ENCODE measurements at regions not wholly inside any gene's neighbourhood (a gene's known extent, or its start where the extent isn't known, plus 50 kb on each side); places are given as distances from the start of the nearest gene placed in this dataset.

- TF ChIP-seq EZH2phosphoT487 (IDR thresholded peaks at IDR 0.05; ENCODE audit: low read length) (no peak), EZH2 (optimal IDR thresholded peaks at IDR 0.05; ENCODE audit: low read depth, low read length) (no peak)
- TF ChIP-seq, protein P1, sequence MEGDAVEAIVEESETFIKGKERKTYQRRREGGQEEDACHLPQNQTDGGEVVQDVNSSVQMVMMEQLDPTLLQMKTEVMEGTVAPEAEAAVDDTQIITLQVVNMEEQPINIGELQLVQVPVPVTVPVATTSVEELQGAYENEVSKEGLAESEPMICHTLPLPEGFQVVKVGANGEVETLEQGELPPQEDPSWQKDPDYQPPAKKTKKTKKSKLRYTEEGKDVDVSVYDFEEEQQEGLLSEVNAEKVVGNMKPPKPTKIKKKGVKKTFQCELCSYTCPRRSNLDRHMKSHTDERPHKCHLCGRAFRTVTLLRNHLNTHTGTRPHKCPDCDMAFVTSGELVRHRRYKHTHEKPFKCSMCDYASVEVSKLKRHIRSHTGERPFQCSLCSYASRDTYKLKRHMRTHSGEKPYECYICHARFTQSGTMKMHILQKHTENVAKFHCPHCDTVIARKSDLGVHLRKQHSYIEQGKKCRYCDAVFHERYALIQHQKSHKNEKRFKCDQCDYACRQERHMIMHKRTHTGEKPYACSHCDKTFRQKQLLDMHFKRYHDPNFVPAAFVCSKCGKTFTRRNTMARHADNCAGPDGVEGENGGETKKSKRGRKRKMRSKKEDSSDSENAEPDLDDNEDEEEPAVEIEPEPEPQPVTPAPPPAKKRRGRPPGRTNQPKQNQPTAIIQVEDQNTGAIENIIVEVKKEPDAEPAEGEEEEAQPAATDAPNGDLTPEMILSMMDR (IDR thresholded peaks at IDR 0.05; ENCODE audit: low read length) = no peak
- Histone ChIP-seq H3K27ac (ENCODE audit: low read length) (no peak overlapping the region), H2AFZ (ENCODE audit: low read length) (no peak overlapping the region)
Measured at GRCh38 chr7:3243256-3243655, 57.8 kb upstream of the SDK1 start.

GRCh38 chr7:3243680-3244079 lies 57.4 kb upstream of the SDK1 start:
- no peaks in the 10 kb centered on the region; the same call in 1 of the 2 replicates for H3K27me3 ChIP-seq (replicated peaks; ENCODE audit: insufficient read depth, low read length)
- H3K27ac ChIP-seq (ENCODE audit: low read length) = no peak overlapping the region
- no peak overlapping the region for H2AFZ ChIP-seq (ENCODE audit: low read length)
- no peaks in the 10 kb centered on the region for H3K36me3 ChIP-seq (replicated peaks; ENCODE audit: insufficient read depth, low read length)
- no peak for DNase-seq
- H3K4me1 ChIP-seq (ENCODE audit: low read length) = no peaks in the 10 kb centered on the region
- no peaks in the 10 kb centered on the region for H4K20me1 ChIP-seq (ENCODE audit: insufficient read depth, low read length)
- H3K9me3 ChIP-seq (replicated peaks; ENCODE audit: insufficient read depth, low read length) = no peaks in the 10 kb centered on the region
- no peaks in the 10 kb centered on the region for H3F3A ChIP-seq (ENCODE audit: insufficient read depth, low read length)
- no peaks in the 10 kb centered on the region for H3K79me2 ChIP-seq (ENCODE audit: low read length)
- H3K4me3 ChIP-seq (ENCODE audit: low read length) = no peak overlapping the region
- H3K9ac ChIP-seq (ENCODE audit: low read length) = no peak overlapping the region
- H3K4me2 ChIP-seq (ENCODE audit: low read depth, low read length) = no peak overlapping the region
- no peaks in the 10 kb centered on the region for H3K9me2 ChIP-seq (replicated peaks; ENCODE audit: insufficient read depth, low read length)
- no peak for TF ChIP-seq EZH2 (optimal IDR thresholded peaks at IDR 0.05; ENCODE audit: low read depth, low read length)
- TF ChIP-seq EZH2phosphoT487 (IDR thresholded peaks at IDR 0.05; ENCODE audit: low read length) = no peak
- TF ChIP-seq, protein P1 (IDR thresholded peaks at IDR 0.05; ENCODE audit: low read length) = no peak

More at GRCh38 chr7:3243256-3243655, 57.8 kb upstream of the SDK1 start:
- Histone ChIP-seq H3K9me3 (replicated peaks; ENCODE audit: insufficient read depth, low read length) (no peaks in the 10 kb centered on the region), H3K4me2 (ENCODE audit: low read depth, low read length) (no peak overlapping the region), H3K27me3 (replicated peaks; ENCODE audit: insufficient read depth, low read length) (no peaks in the 10 kb centered on the region; the same call in 1 of the 2 replicates), H3F3A (ENCODE audit: insufficient read depth, low read length) (no peaks in the 10 kb centered on the region), H3K4me1 (ENCODE audit: low read length) (no peaks in the 10 kb centered on the region), H3K9ac (ENCODE audit: low read length) (no peak overlapping the region), H3K36me3 (replicated peaks; ENCODE audit: insufficient read depth, low read length) (no peaks in the 10 kb centered on the region), H3K4me3 (ENCODE audit: low read length) (no peak overlapping the region), H4K20me1 (ENCODE audit: insufficient read depth, low read length) (no peaks in the 10 kb centered on the region), H3K9me2 (replicated peaks; ENCODE audit: insufficient read depth, low read length) (no peaks in the 10 kb centered on the region), H3K79me2 (ENCODE audit: low read length) (no peaks in the 10 kb centered on the region)
- DNase-seq = no peak

GRCh38 chr7:3244241-3244814 lies 56.7 kb upstream of the SDK1 start:
- H3K4me1 ChIP-seq (ENCODE audit: low read length) = no peaks in the 10 kb centered on the region
- H3K4me3 ChIP-seq (ENCODE audit: low read length) = no peak overlapping the region
- H3K36me3 ChIP-seq (replicated peaks; ENCODE audit: insufficient read depth, low read length) = no peaks in the 10 kb centered on the region
- no peak for TF ChIP-seq EZH2 (optimal IDR thresholded peaks at IDR 0.05; ENCODE audit: low read depth, low read length)
- TF ChIP-seq EZH2phosphoT487 (IDR thresholded peaks at IDR 0.05; ENCODE audit: low read length) = no peak
- TF ChIP-seq, protein P1 (IDR thresholded peaks at IDR 0.05; ENCODE audit: low read length) = no peak
- H3K9ac ChIP-seq (ENCODE audit: low read length) = no peak overlapping the region
- H3K4me2 ChIP-seq (ENCODE audit: low read depth, low read length) = no peak overlapping the region
- no peaks in the 10 kb centered on the region for H3K9me2 ChIP-seq (replicated peaks; ENCODE audit: insufficient read depth, low read length)
- H2AFZ ChIP-seq (ENCODE audit: low read length) = no peak overlapping the region
- no peaks in the 10 kb centered on the region for H3F3A ChIP-seq (ENCODE audit: insufficient read depth, low read length)
- no peaks in the 10 kb centered on the region for H4K20me1 ChIP-seq (ENCODE audit: insufficient read depth, low read length)
- H3K79me2 ChIP-seq (ENCODE audit: low read length) = no peaks in the 10 kb centered on the region
- no peaks in the 10 kb centered on the region; the same call in 1 of the 2 replicates for H3K27me3 ChIP-seq (replicated peaks; ENCODE audit: insufficient read depth, low read length)
- H3K9me3 ChIP-seq (replicated peaks; ENCODE audit: insufficient read depth, low read length) = no peaks in the 10 kb centered on the region
- no peak for DNase-seq
- no peak overlapping the region for H3K27ac ChIP-seq (ENCODE audit: low read length)

Data from MM.1S (cell line).